ENCODE measurements at regions not wholly inside any gene's neighbourhood (a gene's known extent, or its start where the extent isn't known, plus 50 kb on each side); places are given as distances from the start of the nearest gene placed in this dataset.

DNA sequence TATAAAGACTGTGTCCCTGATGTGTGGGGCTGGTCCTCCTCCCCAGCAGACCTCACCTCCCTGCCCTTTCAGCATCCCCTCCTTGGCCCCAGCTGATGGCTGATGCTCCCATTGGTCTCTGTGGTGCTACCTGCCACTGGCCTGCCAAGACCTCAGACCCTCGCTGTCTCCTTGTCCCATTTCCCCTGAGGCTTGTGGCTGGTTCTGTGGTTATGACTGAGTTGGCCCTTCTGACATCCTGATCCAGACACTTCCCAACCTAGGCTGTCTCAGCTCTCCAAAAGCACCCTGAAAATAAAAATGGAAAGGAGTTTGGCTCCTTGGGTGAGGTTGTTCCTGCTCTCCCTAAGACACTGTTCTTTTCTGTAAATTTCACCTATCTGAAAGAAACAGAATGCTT is 214.2 kb downstream of the RPS24 start:
- no peak for DNase-seq (ENCODE audit: low read depth, low spot score)

DNA sequence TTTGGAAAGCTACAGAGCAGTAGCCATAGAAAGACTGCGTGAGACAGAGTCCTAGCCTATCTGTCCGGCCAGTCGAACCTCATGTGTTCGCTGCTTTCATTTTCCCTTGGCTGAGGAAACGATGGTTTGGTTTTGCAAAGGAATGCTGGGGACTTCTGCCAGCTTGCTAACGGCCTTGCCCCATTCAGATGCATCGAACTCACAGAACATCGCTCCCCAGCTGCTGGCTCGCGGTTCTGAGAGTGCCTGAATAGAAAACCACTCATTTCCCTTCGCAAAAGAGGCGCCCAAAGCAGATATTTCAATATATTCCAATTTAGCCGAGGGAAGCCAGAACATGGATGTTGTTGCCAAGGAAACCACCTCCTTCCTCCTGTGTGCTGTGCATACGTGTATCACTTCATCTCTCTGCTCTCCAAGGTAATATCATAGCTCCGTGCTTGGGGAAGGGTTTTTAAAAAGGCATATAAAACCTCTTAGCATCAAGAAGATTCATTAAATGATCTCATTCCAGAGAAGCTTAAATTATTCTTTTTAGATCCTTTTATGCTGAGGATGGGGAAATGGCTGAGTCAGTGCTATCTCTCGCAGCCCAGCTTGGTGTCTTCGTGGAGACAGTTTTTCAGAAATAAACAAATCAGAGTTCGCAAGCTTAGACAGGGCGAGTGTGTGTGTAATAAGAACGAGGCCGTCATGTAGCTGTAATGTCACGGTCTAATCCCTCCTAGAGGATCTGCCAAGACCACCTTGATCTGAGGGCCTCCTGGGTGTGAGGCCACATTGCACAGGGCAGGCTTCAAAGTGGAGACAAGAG is 215.2 kb downstream of the RPS24 start:
- peak; percentile 96 for DNase-seq (ENCODE audit: low read depth, low spot score)

DNA sequence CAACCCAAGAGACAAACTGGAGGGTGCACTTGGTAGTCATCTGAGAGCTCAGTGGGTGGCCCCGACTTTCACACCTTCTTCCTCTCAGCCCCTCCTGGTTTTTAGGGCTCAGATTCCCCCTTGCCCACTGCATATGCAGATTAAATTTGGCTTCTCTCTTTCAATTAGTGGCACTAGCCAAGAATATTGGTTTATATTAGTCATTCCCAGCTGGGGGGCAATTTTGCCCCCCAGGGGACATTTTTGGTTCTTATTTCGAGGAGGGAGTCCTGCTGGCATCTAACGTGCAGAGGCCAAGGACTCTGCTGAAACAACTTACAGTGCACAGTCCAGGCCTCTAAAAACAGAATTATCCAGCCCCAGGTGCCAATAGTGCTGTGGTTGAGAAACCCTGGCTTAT is 216.0 kb downstream of the RPS24 start:
- no peak for DNase-seq (ENCODE audit: low read depth, low spot score)

DNA sequence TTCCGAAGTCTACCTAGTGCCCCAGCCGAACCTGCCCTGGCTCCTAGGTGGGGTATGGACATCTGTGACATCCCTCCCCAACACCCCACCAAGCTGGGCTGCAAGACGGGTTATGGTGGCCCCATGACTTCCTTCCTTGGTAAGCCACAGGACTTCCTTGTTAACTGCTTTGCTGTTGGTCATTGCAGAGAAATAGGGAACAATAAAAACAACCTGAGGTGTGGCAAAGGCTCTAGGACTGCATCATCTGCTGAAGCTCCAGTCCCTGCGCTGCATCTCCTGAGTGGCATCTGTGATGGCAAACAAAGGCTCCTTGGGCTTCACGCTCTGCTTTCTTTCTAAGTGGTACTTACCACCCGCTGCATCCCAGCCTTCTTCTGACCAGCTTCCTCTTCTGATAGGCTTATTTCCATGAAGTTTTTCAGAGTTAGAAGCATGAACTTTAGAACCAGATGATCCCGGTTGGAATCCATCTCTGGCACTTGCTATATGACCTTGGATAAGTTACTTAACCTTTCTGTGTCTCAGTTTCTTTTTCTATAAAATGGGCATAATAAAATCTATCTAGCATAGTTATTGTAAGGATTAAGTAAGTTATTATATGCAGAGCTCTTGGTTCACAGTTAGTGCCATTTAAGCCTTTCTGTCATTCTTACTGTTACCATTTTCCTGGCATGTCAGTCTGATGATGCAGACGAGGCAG is 216.8 kb downstream of the RPS24 start:
- DNase-seq (ENCODE audit: low read depth, low spot score) = no peak

DNA sequence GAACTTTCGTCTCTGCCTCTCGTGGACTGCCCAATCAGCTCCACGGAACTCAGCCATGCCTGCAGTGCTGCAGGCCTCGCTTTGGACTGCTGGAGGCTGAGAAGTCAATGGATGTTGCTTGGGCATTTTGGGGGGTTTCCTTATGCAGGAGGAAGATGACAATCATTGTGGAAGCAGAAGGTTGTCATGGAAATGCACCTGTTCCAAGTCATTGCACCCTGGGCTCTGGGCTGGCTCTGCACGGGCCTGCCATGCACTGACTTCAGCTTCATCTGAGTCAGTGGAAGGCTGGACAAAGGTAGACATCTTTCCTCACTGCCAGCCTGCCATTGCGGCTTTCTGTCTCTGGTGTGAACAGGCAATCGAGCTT is 217.3 kb downstream of the RPS24 start:
- no peak for DNase-seq (ENCODE audit: low read depth, low spot score)

DNA sequence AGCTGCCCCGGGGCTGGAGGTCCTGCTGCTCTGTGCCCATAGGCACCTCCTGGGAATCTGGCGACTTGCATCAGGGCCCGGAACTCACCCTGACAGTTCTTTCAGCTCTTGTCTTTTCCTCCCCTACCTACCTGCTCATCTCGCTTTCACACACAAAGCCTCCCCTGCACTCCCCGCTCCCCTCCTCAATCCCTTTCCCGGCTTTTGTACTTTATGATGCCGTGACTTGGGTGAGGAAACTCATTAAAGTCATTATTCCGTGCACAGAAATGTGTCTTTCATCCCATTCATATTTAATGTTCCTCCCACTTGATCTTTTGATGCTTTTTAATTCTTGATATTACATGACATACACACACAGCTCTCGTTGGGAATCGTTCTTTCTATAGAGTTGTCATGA is 218.6 kb downstream of the RPS24 start:
- no peak for DNase-seq (ENCODE audit: low read depth, low spot score)

DNA sequence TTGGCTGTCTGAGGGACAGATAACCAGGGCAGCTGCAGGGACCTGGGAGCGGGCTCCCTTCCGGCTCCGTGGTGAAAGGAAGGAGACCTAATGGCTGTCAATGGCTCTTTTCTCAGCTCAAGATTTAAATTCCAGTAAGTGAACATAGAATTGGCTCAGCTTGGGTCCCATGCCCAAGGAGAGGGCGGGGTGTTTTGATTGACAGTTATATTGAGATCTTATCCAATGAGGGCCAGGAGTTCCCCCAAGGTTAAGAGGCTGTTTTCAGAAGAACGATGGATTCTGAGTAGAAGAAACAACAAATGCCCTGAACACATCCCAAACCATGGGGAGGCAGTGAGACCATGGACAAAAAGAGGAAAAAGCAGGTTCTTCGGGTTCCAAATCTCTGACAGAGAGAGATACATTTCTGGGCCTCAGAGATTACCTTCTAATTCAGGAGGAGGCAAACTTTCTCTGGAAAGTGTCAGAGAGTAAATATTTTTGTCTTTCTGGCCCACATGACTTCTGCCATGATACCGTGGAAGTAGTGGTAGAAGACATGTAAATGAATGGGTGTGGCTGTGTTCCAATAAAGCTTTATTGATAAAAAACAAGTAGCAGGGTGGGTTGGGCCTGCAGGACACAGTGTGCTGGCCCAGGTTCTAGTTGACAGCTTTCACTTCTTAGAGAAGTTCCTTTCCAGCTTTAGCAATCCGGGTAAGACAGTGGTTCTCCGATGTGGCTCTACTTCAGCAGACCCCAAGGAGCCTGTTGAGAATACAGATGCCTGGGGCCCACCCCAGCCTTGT is 219.6 kb downstream of the RPS24 start:
- no peak for DNase-seq (ENCODE audit: low read depth, low spot score)

DNA sequence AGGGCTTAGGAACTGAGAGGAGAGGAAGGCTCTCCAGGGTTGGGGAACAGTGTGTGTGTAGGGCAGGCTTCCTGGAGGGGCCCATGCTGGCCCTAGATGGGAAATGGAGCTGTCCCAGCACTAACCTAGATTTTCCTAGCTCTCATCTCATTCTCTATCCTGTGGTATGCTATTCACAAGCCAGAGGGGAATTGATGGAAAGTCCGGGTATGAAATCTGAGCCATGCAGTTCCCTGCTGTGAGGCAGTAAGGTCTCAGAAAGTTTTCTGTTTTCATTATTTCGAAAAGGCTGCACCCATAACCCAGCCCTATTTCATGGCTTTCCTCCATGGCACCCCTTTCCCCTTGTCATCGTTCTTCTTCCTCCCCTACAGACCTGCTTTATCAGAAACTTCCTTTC is 220.3 kb downstream of the RPS24 start:
- DNase-seq (ENCODE audit: low read depth, low spot score) = no peak

DNA sequence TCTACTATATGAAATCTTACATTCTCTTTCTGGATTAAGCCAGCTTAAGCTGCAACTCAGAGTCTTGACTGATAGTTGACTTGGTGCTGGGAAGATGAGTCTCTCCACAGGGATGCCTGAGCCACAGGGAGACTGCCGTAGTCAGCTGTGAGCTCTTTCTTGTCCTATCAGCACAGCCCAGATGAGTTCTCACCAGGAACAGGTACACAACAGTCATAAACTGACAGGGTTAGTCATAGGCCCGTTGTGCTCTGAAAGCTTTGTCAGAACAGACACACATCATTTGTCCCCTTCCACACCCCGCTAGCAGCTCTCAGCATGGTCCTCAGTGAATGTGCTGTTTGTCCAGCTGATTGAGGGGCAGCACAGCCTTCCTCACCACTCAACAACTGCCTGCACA is 221.6 kb downstream of the RPS24 start:
- DNase-seq (ENCODE audit: low read depth, low spot score) = no peak

DNA sequence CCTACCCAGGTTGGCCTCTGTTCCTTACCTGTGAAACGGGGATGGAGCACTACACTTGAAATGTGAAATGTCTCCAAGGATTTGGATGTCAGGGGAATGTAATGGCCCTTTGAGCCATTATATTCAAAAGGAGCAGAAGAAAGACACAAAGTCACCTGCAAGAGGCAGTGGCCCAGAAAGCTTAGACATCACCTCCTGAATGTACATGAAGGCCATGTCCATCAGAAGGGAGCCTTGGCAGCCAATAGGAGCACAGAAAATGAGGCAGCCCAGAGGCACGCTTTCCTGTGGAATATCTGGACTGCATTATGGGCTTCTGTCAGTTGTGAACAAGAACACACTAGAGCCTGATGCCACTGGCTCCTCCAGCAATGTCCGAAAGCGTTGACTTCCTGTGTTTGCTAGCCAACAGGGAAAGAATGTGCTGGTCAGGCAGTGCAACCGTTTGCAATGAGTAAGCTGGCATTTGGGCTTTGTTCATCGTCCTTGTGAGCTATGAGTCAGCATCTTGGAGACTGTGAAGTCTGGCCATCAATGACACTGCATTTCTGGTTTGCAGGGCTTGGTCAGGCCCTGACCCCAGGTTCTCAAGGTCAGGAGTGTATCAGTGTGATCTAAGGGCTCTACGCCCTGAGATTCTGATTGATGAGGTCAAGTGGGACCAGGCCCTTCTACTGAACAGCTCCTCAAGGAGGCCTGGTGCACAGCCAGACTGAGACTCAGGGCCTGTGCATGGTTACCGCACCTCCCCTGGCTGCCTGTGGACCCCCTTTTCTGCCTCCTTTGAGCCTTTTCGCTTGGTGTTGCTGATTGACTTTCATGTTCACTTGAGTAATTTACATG is 222.4 kb downstream of the RPS24 start:
- peak; percentile 96 for DNase-seq (ENCODE audit: low read depth, low spot score)

DNA sequence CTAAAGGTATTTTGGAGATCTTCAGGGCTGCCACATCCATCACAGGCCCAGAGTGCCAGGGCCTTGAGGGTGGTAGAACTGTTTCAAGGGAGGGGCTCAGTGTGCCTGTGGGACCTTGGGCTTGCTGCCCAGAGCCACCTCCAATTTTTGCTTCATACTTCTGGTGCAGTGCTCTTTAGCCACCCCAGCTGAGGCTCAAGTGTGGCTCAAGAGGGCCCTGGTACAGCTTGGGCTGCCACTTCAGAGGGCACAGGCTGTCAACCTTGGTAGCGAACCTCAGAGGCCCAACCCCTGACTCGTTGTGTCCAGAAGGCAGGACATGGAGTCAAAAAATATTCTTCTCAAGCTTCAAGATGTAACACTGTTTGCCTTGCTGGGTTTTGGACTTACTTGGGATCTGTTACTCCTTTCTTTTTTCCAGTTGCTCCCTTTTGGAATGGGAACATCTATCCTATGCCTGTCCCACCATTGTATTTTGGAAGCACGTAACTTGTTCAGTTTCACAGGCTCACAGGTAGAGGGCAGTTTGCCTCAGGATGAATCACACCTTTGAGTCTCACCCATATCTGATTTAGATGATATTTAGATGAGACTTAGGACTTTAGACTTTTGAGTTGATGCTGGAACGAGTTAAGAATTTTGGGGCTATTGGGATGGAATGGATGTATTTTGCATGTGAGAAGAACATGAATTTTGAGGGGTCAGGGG is 224.8 kb downstream of the RPS24 start:
- DNase-seq (ENCODE audit: low read depth, low spot score) = no peak

DNA sequence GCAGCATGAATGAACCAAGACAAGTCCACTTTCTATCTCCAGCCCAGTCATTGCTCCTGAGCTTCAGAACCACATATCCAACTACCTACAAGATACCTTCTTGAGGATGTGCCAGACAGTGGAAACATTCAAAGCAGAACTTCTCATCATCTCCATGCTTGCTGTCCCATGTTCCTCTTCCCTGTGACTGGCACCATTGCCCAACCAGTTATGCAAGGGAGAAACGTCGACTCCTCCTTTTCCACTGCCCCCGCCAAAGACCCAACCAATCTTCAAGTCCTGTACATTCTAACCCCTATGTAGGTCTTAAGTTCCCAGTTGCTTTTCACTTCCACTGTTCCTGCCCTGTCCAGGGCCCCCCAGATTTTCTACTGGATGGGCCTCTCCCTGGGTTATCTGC is 225.7 kb downstream of the RPS24 start:
- DNase-seq (ENCODE audit: low read depth, low spot score) = no peak

DNA sequence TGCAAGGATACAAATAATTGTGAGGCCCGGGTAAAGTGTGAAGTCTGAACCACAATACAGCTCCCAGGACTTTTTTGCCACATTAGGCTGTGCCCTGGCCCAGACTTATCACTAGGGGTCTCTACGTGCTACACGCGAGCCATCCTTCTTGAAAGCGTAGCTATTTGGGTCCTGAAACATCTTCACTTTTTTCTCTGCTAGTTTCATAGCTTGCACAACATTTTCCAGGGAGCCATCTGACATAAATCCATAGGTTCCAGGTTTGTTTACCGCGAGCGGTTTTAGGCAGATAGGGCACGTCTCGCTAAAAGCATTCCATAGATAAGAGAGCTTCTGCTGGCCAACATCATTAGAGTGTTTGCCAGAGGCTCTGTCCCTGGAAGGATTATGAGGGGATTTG is 226.5 kb downstream of the RPS24 start:
- DNase-seq (ENCODE audit: low read depth, low spot score) = no peak

DNA sequence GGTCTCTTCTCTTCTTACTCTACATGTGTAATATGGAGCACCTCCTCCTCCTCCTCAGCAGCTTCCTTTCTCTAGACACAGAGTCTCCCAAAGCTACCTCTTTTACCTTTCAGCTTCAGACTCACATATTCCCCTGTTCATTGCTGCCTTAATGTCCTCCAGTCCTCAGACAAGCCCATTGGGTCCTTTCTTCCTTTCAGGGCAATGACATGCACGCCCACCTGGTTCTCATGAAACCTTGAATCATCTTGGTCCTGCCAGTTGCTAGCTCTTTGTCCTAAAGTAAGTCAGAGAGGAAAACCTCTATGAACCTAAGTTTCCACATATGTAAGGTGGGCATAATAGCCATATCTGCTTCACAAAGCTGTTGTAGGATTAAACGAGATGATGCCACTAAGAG is 227.0 kb downstream of the RPS24 start:
- DNase-seq (ENCODE audit: low read depth, low spot score) = no peak

DNA sequence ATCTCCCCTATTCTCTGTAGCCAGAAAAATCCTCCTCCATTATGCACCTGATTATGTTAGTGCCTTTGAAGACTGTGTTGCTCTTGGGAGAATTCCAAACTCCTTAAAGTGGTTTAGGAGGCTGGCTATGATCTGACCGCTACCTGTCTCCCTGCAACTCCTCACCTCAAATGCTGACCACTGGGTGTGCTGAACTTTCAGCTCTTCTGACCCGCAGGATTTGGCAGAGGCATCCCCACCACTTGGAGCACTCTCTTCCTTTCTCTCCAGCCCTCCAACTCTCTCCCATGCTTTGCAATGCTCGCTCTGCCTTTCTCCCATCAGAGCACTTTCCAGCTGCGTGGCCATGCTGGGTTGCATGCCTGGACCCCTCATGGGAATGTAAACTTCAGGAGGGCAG is 227.6 kb downstream of the RPS24 start:
- no peak for DNase-seq (ENCODE audit: low read depth, low spot score)

DNA sequence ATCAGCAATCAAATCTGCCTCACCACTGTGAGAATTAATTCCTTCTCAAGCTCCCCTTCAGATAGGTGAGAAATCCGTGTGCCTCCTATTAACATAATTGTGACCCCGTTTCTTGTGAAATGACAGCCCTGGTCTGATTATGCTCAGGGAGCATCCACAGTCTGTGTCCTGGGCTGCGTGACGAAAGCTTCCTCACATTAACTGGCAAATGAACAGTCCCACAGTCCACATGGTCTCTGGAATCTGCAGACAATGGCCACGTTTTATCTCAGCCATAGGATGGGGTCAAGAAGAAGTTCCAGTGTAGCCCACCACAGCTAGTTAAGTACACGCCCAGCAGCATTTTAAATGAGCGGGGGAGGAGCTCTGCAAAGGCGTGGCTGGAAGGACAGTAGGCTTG is 229.2 kb downstream of the RPS24 start:
- DNase-seq (ENCODE audit: low read depth, low spot score) = no peak

DNA sequence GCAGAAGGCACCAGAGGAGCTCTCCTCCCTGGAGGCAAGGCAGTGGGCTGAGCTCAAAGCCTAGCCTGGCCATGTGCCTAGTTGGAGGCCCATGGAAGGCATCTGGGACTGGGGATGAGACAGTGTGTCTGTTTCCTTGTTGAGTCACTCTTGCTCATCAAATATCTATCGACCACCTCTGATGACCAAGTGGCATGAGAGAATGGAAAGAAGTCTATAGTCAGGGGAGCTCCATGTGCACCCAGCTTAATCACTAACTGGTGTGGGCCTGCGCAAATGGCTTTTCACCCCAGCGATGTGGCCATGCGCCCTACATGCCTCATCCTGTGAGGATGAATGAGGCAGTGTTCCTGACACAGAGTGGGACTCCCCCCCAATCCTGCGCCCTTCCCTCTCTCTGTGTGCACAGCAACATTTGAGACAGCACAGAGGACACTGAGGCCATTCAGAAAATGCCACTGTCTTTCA is 229.9 kb downstream of the RPS24 start:
- no peak for DNase-seq (ENCODE audit: low read depth, low spot score)

DNA sequence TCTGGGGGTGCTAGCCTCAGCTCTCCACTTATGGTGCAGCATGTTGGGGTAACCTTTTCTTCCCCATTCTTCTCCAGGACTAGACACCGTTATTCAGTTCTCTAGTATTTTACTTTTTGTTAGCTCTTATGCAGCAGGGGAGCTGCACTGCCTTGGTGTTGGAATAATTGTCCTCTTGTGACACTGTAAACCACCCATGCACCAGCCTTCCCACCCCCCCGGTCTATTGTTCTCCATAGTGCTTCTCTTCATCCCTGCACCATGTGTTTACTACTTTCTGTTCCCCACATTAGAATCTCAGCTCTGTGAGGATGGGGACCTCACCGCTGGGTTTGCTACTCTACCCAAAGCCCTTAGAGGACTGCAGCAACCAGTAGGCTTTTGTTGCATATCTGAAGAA is 230.7 kb downstream of the RPS24 start:
- DNase-seq (ENCODE audit: low read depth, low spot score) = no peak

DNA sequence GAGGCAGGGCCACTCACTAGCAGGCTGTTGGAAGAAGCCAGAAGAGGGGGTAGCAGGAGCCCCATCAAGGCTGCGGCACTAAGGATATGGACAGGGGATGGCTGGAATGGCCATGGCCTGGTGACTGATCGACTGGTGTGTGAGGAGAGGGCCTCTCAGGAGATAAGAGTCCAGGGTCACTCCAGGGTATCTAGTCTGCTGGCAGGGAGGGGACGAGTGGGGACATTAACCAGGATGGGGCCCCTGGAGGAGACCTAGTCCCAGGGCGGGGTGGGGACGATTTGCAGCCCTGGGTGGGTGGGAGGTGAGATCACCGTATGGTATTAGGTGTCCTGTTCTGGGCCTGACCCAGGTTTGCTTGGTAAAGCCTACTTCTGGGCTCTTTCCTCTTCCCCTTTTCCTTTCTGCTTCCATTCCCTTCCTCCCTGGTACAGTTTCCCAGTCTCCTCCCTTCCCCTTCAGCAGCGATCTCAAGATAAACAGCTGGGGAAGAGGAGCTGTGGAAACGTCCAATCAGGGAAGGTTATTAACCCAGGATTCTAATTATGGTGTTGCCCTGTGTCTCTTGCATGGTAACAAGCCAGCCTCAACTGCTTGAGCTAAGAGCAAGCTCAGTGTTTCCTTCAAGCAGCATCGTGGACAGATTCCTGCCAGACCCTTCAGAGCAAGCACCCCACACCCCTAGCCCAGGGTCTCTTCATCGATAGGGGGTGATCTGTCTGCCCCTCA is 233.2 kb downstream of the RPS24 start:
- DNase-seq (ENCODE audit: low read depth, low spot score) = no peak

DNA sequence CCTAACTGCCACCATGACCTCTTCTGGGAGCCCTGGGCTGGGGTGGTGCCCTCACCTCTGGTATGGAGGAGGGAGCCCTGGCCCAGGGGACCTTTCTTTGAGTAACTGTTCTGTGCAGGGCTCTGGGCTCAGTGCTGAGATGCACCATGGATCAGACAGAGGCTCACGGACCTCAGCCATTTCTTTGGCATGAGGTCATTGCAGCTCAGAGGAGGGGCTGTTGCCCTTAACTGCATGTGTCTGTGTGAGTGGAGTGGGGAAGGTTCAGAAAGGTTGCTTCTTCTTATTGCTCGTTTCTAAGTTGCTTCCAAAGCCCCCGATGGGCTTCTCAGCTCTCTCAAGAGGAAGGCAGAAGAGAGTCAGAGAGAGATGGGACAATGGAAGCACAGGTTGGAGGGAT is 233.9 kb downstream of the RPS24 start:
- DNase-seq (ENCODE audit: low read depth, low spot score) = peak; percentile 64

Data from astrocyte of the hippocampus (primary cell).